GM10847 (cell line): ENCODE measurements at regions not wholly inside any gene's neighbourhood (a gene's known extent, or its start where the extent isn't known, plus 50 kb on each side); places are given as distances from the start of the nearest gene placed in this dataset.

Experiments
- POLR2A ChIP-seq: IDR thresholded peaks from 2 replicates; pipeline ENCODE4 v1.6.1; 2011; ENCODE audit not compliant: insufficient read length; ENCODE audit errors: extremely low read depth

DNA sequence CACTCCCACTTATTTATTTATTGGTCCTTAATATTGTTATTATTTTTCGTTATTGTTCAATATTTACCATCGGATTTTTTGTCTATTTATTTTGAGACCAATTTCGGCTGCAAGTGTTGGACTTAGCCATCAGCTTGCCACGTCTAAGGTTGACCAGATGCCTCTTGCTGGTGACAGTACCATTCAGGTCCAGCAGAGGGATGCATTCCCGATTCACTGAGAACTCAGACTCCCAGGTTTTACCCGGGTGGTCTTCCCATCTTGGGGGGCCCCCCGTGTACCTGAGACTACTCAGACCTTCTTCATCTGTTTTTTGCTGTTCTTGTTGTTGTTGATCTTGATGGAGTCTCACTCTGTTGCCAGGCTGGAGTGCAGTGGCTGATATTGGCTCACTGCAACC is 1435.2 kb downstream of the UQCRFS1 start:
- TF ChIP-seq POLR2A = no peak

- no peak for TF ChIP-seq POLR2A
These were observed 1435.7 kb downstream of the UQCRFS1 start for GRCh38 chr19:27777242-27777641.

DNA sequence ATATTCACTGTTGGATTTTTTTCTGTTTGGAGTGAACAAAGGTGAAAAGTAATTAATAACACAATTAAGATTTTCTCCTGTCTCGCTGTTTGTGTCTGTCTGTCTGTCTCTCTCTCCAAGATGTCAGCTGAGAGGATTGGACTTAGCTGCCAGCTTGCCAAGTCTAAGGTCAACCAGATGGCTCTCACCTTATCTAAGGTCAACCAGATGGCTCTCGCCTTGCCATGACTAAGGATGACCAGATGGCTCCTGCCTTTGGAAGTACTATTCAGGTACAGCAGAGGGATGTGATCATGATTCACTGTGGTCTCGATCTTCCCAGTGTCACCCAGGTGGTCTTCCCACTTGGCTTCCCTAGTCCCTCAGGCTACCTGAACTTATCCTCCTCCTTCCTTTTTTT is 1436.4 kb downstream of the UQCRFS1 start:
- TF ChIP-seq POLR2A = no peak

GRCh38 chr19:27776020-27776419 is 1436.9 kb downstream of the UQCRFS1 start:
- no peak for TF ChIP-seq POLR2A

DNA sequence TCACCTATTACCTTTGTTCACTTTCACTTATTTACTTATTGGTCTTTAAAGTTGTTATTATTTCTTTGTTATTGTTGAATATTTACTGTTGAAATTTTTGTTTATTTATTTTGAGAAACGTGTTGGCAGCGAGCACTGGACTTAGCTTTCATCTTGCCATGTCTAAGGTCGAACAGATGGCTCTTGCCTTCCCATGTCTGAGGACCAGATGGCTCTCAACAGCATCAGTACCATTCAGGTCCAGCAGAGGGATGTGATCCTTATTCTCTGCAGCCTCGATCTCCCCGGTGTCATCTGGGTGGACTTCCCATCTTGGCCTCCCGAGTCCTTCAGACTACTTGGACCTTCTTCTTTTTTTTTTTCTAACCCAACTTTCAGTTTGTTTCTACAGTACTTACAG is 1437.6 kb downstream of the UQCRFS1 start:
- no peak for TF ChIP-seq POLR2A

DNA sequence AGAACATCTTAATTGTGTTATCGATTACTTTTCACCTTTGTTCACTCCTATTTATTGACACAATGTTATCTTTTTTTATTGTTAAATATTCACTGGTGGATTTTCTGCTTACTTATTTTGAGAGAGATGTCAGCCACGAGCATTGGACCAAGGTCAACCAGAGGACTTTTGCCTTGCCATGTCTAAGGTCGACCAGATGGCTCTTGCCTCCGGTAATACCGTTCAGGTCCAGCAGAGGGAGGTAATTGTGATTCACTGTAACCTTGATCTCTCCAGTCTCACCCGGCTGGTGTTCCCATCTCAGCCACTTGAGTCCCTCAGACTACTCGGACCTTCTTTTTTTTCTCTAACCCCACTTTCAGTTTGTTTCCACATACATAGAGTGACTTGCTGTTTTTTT is 1438.1 kb downstream of the UQCRFS1 start:
- no peak for TF ChIP-seq POLR2A

GRCh38 chr19:27774337-27774736 is 1438.6 kb downstream of the UQCRFS1 start:
- TF ChIP-seq POLR2A = no peak

DNA sequence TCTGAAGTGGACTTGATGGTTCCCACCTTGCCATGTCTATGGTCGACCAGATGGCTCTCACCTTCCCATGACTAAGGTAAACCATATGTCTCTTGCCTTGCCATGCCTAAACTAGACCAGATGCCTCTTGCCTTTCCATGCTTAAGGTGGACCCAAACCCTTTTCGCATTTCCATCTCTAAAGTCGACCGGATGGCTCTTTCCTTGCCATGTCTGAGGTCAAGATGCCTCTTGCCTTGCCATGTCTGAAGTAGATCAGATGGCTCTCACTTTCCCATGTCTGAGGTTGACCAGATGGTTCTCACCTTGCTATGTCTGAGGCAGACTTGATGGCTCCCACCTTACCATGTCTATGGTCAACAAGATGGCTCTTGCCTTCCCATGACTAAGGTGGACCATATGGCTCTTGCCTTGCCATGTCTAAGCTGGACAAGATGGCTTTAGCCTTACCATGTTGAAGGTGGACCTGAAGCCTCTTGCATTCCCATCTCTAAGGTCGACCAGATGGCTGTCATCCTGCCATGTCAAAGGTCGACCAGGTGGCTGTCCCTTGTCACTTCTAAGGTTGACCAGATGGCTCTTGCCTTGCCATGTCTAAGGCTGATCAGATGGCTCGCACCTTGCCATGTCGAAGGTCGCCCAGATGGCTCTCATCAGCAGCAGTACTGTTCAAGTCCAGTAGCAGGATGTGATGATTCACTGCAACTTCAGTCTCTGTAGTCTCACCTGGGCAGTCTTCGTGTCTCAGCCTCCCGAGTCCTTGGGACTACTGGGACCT is 1439.4 kb downstream of the UQCRFS1 start:
- no peak for TF ChIP-seq POLR2A

DNA sequence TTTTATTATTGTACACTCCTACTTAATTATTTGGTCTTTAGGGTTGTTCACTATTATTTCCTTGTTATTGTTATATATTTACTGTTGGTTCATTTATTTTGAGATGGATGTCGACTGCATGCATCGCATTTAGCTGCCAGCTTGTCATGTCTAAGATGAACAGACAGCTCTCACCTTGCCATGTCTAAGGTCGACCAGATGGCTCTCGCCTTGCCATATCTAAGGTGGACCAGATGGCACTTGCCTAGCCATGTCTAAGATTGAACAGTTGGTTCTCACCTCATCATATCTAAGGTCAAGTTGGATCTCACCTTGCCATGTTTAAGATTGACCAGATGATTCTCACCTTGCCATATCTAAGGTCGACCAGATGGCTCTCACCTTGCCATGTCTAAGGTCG is 1440.9 kb downstream of the UQCRFS1 start:
- TF ChIP-seq POLR2A = no peak

DNA sequence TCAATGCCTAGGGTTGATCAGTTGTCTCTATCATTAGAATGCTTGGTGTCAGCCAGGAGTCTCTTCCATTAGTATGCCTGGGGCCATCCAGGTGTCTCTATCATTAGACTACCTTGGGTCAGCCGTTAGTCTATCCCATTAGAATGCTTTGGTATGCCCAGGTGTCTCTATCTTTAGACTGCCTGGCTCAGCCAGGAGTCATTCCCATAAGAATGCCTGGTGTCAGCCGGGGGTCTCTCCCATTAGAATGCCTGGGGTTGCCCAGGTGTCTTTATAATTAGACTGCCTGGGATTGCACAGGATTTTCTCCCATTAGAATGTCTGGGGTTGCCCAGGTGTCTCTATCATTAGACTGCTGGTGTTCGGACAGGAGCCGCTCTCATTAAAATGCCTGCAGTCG is 1442.9 kb downstream of the UQCRFS1 start:
- TF ChIP-seq POLR2A = no peak

DNA sequence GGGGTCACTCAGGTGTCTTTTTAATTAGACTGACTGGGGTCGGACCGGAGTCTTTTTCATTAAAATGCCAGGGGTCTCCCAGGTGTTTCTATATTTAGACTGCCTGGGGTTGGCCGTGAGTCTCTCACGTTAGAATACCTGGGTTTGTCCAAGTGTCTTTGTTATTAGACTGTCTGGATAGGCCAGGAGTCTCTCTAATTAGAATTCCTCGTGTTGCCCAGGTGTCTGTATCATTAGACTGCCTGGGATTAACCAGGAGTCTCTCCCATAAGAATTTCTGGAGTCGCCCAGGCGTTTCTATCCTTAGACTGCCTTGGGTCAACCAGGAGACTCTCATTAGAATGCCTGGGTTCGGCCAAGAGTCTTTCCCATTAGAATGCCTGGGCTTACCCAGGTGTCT is 1445.7 kb downstream of the UQCRFS1 start:
- no peak for TF ChIP-seq POLR2A

- no peak for TF ChIP-seq POLR2A
These were observed 1446.8 kb downstream of the UQCRFS1 start for GRCh38 chr19:27765912-27766725.

GRCh38 chr19:27765397-27765796 is 1447.6 kb downstream of the UQCRFS1 start:
- no peak for TF ChIP-seq POLR2A

DNA sequence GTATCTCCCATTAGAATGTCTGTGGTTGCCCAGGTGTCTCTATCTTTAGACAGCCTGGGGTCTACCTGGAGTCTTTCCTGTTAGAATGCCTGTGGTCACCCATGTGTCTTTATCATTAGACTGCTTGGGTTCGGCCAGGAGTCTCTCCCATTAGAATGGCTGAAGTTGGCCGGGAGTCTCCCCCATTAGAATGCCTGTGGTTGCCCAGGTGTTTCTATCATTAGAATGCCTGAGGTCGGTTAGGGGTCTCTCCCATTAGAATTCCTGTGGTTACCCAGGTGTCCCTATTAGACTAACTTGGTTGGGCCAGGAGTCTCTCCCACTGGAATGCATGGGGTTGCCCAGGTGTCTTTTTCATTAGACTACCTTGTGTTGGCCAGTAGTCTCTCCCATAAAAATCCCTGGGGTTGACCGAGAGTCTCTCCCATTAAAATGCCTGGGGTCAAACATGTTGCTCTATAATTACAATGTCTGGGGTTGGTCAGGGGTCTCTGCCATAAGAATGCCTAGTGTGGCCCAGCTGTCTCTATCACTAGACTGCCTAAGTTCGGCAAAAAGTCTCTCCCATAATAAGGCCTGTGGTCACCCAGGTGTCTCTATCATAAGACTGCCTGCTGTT is 1448.7 kb downstream of the UQCRFS1 start:
- no peak for TF ChIP-seq POLR2A

DNA sequence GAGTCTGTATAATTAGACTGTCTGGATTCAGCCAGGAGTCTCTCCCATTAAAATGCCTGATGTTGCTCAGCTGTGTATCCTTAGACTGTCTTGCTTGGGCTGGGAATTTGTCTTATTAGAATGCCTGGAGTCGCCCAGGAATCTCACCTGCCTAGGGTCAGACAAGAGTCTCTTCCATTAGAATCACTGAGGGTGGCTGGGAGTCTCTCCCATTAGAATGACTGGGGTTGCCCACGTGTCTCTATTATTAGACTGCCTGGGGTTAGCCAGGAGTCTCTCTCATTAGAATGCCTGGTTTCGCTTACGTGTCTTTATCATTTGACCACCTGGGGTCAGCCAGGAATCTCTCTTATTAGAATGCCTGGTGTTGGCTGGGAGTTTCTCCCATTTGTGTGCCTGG is 1450.0 kb downstream of the UQCRFS1 start:
- no peak for TF ChIP-seq POLR2A

DNA sequence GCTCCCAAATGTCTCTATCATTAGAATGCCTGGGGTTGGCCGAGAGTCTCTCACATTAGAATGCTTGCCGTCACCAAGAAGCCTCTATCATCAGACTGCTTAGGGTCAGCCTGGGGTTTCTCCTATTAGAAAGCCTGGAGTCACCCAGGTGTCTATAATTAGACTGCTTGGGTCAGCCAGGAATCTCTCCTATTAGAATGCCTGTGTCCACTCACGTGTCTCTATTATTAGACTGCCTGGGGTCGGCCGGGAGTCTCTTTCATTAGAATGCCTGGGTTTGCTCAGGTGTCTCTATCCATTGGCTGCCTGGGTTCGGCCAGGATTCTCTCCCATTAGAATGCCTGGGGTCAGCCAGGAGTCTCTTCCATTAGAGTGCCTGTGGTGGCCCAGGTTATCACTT is 1453.1 kb downstream of the UQCRFS1 start:
- no peak for TF ChIP-seq POLR2A
